GM21619 (cell line): ENCODE measurements at regions not wholly inside any gene's neighbourhood (a gene's known extent, or its start where the extent isn't known, plus 50 kb on each side); places are given as distances from the start of the nearest gene placed in this dataset.

Source experiments
- ATAC-seq: cut with Tn5 transposase; IDR thresholded peaks from one replicate; pipeline ENCODE4 v1.9.1; 2021; ENCODE audit not compliant: unreplicated experiment

DNA sequence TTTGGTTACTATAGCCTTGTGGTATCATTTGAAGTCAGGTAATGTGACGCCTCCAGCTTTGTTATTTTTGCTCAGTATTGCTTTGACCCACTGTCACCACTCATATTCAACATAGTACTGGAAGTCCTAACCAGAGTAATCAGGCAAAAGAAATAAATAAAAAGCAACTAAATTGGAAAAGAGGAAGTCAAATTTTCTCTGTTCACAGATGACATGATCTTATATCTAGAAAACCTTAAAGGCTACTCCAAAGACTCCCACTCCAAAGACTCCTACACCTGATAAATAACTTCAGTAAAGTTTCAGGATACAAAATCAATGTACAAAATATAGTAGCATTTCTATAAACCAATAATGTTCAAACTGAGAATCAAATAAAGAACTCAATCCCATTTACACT, 348.6 kb downstream of the CXXC4 start:
- ATAC-seq = no peak

DNA sequence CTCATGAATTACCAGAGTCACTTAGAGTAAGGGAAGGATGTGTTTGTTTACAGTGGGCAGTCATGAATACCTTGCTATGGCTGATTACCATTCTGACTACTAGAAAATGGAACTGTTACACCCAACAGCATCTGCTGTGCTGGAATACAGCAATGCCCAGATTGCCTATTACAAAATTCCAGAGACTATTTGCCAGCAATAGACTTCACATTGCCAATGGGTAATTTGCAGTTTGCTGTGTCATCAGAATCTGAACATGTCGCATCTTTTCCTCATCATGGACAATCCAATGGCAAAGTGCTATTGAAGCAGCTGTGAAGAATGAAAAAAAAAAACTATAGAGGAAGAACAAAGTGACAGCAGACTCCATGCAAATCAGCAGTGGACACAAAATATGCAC, 356.6 kb downstream of the CXXC4 start:
- ATAC-seq = no peak

DNA sequence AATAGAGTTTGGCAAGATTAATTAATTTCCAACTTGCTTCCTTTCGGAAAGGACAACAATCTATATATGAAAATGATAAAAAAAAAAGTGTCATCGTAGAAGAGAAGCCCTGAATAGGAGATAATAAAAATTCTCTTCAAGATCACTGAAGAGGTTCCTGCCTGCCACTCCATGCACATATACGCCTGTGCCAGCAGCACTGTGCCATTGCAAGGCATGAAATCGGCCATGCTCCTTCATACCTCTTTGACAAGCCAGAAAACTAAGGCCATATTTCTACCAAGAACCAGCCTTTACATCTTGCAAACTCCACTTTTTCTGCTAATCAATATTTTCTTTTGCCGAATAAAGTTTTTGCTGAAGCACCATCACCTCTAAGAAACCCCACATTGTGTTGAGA, 365.5 kb downstream of the CXXC4 start:
- ATAC-seq = no peak

DNA sequence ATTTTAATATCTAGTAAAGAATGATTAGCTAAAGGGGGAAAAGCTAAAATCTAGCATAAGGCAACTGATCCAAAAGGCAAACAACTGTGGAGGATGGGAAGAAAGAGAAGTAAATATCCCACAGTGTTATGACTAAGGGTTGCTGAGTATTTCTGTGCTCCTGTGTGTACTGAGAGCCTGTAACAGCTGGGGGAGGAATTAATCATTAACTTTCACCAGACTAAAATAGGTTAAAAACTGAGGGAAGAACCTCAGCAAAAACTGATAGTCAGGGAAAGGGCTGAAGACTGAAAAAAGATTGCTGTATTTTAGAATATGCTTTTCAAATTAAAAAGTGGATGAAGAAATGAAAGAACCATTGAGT, 365.9 kb downstream of the CXXC4 start:
- peak; percentile 70 for ATAC-seq

DNA sequence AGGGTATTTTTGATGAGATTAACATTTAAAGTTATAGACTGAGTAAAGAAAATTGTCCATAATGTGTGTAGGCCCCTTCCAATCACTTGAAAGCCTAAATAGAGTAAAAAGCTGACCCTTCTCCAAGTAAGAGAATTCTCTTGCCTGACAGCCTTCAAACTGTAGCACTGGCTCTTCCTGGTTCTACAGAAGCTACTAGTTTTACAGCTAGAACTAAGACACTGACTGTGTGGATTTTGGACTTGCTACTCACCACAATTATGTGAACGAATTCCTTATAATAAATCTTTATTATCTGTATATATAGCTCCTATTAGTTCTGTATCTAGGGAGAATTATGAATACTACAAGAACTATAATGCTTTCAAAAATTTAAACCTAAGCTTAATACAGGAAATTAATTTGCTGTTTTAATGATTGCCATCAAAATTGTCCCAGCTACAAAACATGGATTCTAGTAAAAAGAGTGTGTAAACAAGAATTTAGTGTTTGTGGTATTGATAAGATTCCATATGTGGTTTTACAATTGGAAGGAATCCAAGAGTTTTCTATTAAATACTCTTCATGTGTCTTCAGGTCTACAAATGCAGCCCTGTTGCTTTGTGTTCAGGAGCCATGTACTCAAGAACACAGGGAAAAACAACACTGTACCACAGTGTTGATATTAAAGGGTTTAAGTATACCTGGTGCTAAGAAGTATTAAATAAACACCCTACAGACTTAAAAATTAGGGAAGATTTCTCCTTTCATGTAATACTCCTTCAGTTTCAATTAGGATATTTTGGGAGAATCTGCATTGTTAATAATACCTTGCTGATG, 366.5 kb downstream of the CXXC4 start:
- no peak for ATAC-seq

DNA sequence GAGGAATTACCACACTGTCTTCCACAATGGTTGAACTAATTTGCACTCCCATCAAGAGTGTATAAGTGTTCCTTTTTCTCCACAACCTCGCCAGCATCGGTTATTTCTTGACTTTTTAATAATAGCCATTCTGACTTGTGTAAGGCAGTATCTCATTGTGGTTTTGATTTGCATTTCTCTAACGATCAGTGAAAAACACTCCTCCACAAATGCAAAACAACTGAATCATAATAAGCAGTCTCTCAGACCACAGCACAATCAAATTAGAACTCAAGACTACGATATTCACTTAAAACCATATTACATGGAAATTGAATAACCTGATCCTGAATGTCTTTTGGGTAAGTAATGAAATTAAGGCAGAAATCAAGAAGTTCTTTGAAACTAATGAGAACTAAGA, 371.7 kb downstream of the CXXC4 start:
- no peak for ATAC-seq

DNA sequence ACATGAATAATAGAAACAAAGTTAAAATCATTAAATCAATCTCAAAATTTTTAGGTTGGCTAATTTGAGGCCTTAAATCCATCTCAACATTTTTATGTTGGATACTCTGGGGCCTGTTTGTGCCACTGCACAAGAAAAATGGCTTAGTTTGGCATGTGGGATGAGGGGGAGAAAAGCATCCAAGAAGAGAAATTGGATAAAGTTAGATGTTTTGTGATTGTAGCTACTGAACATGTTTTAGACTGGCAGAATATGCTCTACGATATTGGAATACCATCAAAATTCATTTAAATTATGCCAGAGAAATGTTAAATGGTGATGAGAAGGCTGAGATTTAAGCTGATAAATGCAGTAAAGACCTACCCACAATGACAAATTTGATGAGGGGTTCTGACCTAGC, 376.9 kb downstream of the CXXC4 start:
- ATAC-seq = no peak

DNA sequence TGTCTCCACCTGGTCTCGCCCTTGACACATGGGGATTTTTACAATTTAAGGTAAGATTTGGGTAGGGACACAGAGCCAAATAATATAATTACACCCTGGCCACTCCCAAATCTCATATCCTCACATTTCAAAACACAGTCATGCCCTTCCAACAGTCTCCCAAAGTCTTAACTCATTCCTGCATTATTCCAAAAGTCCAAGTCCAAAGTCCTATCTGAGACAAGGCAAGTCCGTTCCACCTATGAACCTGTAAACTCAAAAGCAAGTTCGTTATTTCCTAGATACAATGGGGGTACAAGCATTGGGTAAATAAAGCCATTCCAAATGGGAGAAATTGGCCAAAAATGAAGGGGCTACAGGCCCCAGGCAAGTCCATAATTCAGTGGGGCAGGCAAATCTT, 380.8 kb downstream of the CXXC4 start:
- no peak for ATAC-seq

DNA sequence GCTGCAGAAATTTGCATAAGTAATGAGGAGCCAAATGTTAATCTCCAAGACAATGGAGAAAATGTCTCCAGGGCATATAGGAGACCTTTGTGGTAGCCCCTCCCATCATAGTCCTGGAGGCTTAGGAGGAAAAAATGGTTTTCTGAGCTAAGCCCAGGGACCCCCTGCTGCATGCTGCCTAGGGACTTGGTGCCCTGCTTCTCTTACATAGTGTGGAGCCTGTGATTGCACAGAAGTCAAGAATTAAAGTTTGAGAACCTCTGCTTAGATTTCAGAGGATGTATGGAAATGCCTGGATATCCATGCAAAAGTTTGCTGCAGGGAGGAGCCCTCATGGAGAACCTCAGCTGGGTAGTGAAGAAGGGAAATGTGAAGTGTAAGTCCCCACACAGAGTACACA, 379.4 kb upstream of the TACR3 start:
- no peak for ATAC-seq

DNA sequence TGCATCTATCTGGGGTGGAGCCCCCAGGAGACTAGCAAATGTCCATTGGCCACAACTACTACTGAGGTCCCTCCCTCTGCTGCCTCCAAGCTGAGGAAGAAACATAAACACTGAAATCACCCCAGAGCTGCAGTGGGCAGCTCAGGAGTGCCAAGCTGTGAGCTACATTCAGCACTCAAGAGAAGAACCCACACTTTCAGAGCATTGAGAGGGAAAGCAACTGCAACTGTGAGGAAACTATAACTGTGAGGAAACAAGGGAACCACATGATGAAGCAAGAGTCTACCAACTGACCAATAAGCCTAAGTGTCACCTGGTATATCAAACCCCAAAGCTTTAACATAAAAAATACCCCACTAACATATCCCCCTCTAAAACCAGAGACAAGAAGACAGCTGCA, 373.5 kb upstream of the TACR3 start:
- ATAC-seq = no peak

DNA sequence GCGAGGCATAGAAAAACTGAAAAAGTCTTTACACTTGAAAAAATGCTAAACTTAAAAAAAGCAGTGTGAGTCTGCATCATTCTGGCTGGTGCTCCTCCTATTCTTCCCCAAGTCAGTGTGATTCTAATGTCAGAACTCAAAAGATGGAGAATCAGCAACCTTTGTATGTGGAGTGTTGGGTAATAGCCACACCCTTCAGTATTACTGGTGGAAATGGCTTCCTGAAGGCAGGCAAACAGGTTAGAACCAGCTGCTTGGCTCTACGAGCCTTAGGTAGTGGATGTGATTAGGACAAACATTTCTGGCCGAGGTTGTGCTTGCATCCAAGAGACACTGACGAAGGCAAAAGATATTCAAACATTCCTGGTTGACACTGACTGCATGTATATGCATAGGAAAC, 353.4 kb upstream of the TACR3 start:
- ATAC-seq = no peak

DNA sequence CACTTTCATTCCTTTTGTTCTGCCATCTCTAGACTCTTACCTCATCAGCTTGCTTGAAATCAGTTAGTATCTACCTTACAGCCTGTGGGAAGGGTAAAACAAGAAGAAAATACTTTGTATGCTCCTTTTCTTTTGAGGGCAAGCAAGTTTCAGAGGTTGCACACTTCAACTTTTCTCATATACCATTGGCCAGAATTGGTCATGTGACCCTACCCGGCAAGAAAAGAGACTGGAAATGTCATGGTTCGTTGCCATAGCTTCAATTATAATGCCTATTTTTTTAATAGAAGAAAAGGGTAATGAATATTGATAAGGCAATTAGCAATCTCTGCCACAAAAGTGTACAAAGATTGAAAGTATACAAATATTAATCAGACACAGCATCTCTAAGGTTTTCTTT, 346.7 kb upstream of the TACR3 start:
- no peak for ATAC-seq

DNA sequence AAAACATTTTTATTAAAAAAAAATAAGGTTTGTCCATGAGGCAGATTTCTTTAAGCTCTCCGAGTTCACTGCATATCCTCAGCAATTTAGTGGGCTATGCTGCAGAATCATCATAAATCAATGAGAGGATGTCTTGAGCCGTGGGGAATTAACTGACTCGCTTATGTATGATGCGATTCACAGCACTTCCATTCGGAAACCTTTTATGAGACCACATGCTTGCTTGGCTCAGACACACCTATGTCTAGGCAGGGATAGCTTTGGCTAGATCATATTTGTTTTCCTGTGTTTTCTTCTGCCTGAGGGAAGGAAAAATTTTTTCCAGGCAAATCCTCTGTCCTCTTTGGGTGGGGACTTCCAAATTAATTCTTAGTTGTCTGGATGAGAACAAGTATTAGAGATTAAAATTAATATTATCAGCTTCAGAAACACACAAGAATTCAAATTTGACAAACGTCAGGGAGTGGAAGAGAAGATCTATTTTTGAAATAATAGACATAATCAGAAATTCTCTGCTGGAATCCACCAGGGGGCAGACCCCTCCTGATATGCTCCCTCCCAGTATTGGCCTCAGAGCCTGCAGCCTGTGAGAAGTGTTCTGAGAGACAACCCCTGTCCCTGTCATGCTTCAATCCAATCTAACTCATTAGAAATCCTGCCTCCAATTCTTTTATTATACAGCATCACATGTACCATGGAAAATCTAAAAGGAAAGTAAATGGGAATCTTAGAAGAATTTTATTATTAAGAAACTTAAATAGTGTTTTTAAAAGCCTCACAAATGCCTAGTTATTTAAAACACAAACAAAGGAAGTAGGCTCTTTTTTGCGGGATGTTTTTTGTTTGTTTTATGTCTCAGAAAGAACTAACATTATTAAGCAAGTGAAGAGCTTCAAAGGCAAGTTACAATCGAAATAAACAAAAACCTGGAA, 345.1 kb upstream of the TACR3 start:
- peak; percentile 71 for ATAC-seq

DNA sequence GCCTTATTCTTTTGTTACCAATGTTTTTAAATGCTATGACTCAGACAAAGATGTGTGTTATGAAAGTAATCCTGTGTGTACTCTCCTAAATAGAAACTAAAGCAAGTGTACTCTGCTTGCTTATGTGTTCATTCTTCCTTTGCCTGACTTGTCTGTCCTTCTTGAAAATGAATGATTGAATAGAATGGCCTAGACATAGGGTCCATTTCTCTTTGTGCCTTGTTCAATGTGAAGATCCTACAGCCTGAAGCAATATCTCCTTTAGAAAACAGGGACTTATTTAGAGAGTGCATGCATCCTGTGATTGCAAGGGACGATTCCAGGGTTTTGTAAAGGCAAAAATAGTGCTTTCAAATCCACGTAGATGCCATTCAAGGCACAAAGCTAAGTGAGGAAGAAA, 343.6 kb upstream of the TACR3 start:
- no peak for ATAC-seq

DNA sequence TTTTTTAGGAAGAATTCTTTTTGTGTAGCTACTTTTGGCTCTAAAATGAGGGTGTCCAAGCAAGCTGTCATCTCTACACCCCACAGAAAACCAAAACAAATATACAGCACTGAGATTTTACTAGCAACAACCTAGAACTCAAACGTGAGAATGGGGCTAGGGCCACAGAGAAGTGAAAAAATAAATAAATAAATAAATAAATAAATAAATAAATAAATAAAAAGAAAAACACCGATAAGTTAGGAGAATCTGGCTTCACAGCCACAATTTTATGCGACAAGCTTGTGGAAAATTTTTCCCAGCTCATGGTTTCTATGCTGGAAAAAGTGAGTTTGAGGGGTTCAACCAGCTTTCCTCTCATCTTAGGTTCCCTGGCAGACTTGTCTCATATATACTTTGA, 324.6 kb upstream of the TACR3 start:
- ATAC-seq = no peak

DNA sequence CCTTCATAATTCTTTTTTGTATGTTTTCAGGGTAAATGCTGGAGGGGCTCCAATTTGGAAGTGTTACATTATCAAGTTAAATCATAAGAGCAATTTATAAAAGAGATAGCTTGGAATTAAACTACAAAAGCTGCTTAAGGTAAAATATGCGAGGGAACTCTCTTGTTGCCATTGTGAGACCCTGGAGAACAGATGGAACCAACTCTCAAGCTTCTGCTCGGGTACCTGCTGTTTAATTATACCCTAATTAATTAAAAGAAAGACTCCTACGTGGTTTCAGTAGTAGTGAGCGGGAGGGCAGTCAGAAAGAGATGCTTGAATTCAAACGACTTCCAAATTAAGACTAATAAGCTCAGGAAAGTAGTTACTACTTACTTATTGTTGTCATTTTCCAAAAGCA, 313.1 kb upstream of the TACR3 start:
- ATAC-seq = no peak

DNA sequence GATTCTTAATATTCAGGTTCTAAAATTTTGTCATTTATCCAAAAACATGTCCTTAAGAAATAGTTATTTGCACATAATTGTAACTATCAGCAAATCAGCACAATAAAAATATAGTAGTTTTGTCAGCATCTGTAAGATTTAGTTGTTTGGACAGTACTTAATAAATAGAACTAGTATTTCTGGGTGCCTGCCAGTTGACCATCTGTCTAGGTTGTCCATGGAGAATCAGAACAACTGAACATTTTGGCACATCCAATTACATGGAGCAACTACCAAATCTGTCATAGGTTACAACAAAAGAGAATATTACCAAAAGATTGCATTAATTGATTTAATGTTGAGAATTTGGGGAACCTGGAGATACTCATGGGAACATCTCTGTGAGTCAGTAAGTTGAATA, 305.5 kb upstream of the TACR3 start:
- no peak for ATAC-seq

DNA sequence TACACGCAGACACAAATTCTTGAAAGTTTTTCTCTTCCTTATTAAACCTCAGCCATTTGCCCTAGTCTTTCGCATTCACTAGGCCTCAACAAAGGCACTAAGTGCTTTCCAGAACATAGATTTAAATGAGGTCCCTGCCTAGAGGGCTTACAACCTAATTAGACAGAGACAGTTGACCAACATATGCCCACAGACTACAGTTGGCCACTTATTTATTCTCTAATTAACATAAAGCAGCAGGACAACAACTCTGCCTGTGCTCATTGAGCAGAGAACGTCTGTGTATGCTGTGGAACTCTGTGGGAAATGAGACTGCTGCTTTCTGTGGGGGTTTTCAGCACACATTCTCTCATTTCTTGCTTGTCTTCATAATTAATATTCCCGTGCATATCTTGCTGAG, 303.0 kb upstream of the TACR3 start:
- ATAC-seq = no peak

DNA sequence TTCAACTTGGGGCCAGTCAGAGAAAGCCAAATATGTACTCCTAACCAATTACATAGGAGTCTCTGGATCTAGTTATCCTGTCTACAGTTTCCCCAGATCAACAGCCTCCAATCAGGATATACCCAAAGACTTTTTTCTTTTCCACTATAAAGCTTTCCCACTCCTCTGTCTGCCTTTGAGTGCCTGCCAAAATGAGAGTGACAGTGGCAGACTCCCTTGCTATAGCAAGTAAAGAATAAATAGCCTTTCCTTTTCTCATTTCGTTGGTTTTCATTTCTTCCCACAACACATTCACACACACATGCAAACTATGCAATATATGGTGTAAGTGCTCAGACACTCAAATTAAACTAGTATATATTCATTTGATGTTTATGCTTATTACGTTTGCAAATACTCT, 302.4 kb upstream of the TACR3 start:
- no peak for ATAC-seq

DNA sequence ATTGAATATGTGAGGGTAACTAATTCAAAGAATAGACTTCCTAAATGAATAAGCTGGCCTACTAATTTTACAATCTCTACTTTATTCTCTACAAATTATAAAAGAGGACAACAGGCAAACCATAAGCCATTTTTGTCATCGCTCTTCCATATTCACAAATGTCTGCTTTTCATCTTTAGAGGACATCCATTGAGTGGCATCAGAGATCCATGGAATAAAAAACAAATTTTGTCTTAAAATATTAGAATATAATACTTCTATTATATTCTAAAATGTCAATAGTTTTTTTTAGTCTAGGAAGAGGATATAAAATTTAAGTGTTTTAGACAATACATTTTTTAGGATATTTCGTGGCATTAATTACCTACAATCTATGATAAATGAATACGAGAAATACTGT, 300.9 kb upstream of the TACR3 start:
- ATAC-seq = no peak

DNA sequence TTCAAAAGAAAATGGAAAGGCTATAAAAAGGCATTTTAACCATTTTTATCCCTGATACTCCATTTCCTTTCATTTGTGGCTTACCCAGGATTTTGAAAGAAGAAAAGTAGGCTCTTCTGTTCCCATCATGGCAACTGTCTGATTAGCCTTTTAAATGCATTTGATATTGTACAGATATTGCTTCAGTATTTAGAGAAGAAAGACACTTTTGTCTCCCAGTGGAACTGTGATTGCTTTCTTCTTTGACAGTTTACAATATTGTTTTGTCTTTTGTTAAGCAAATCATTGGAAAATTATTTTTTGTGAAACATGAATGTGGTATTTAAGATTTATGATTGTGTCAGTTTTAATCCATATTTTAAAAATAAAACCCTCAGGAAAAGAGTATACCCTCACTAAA, 297.4 kb upstream of the TACR3 start:
- ATAC-seq = no peak

DNA sequence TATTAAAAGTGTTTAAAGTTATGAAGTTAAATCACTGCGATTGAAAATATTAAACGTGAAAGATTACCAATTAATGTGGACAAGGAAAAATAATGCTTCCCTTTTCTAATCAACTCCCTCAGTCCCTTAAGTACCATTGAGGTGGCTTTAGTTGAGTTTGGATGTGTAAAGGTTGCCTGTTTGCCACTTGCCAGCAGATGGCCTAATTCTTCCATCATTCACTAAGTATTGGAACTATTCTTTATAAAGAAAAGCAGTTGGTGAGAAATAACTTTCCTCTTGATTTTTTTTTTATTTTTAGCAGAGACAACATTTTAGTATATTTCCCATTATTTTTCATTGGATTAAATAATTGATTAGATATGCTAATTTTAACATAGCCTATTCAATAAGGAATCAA, 295.9 kb upstream of the TACR3 start:
- ATAC-seq = no peak
